Endothelial cell of umbilical vein (primary cell): ENCODE measurements at regions not wholly inside any gene's neighbourhood (a gene's known extent, or its start where the extent isn't known, plus 50 kb on each side); places are given as distances from the start of the nearest gene placed in this dataset.

Experiments used
- BruUV-seq: library from RNA; stranded (reverse); fragments of 400-500 nt; replicated peaks from 2 replicates; lab custom pipeline; 2021; lab: Mats Ljungman, UMichigan
- CTCF ChIA-PET: fragments of 300-600, 350-600 bp; sonication (Branson Sonifier 250); formaldehyde crosslinking; loops from one replicate; lab custom pipeline; 2021; ENCODE audit warnings: antibody characterized with exemption, inconsistent platforms; lab: Charles Lee
- POLR2A ChIA-PET: fragments of 300-600, 350-600 bp; sonication (Branson Sonifier 250); formaldehyde crosslinking; loops from one replicate; lab custom pipeline; 2021; ENCODE audit warnings: antibody characterized with exemption, inconsistent platforms; lab: Charles Lee
- DNase-seq: peaks from one replicate; pipeline ENCODE4 v3.0.0-alpha.2; 2011; ENCODE audit warnings: low read depth, low spot score
- FAIRE-seq: peaks from 2 replicates; lab custom pipeline; 2011; peaks lifted over from hg19 to GRCh38; lab: Jason Lieb, UNC
- H2AFZ ChIP-seq: 2 replicates; pipeline ENCODE4 v1.6.0; 2012; ENCODE audit warnings: low read depth, low read length, control low read depth, inconsistent platforms
- H3K27ac ChIP-seq: 2 replicates; pipeline ENCODE4 v1.5.1; 2011; ENCODE audit warnings: low read depth, mild to moderate bottlenecking, control low read depth, low read length, moderate library complexity; ENCODE audit not compliant: insufficient read depth
- H3K27me3 ChIP-seq, 2 experiments: 2 replicates each; pipeline versions ENCODE4 v1.6.0 to v1.6.1; 2011; ENCODE audit warnings: low read length in 2 of 2, mixed read lengths in 1 of 2; ENCODE audit not compliant: control insufficient read depth in 2 of 2, insufficient read depth in 2 of 2
- H3K36me3 ChIP-seq, 2 experiments: 2 replicates in 1 of 2; 3 replicates in 1 of 2; pipeline ENCODE4 v1.5.1; 2011; ENCODE audit warnings: low read length in 2 of 2, mild to moderate bottlenecking in 1 of 2, moderate library complexity in 1 of 2; ENCODE audit not compliant: control insufficient read depth in 2 of 2, insufficient read depth in 2 of 2; ENCODE audit errors: extremely low read depth in 1 of 2
- H3K4me1 ChIP-seq: 3 replicates; pipeline ENCODE4 v1.5.1; 2011; ENCODE audit warnings: mild to moderate bottlenecking, low read length; ENCODE audit not compliant: control insufficient read depth, insufficient read depth; ENCODE audit errors: extremely low read depth
- H3K4me2 ChIP-seq: 2 replicates; pipeline ENCODE4 v1.6.1; 2011; ENCODE audit warnings: low read length, control low read depth, mixed read lengths; ENCODE audit not compliant: insufficient read depth
- H3K4me3 ChIP-seq, 3 experiments: fragments of 200-600 bp in 1 of 3; sonication (generic), shearing (Covaris generic) in 1 of 3; replicated peaks in 1 of 3; 2 replicates each; pipeline ENCODE4 v1.5.1; 2011 to 2016; ENCODE audit warnings: control low read depth in 3 of 3, low read length in 3 of 3, mild to moderate bottlenecking in 2 of 3, inconsistent platforms in 1 of 3, low read depth in 1 of 3, moderate library complexity in 1 of 3; ENCODE audit not compliant: insufficient read depth in 1 of 3
- H3K79me2 ChIP-seq: 2 replicates; pipeline ENCODE4 v1.6.0; 2012; ENCODE audit warnings: low read length, inconsistent platforms; ENCODE audit not compliant: control insufficient read depth, insufficient read depth
- H3K9ac ChIP-seq: replicated peaks from 2 replicates; pipeline ENCODE3; 2011; ENCODE audit warnings: low read length, control low read depth; ENCODE audit not compliant: insufficient read depth; ENCODE audit errors: extremely low read depth
- H3K9me1 ChIP-seq: replicated peaks from 3 replicates; pipeline ENCODE4 v1.6.0; 2011; ENCODE audit warnings: mild to moderate bottlenecking, low read length; ENCODE audit not compliant: control insufficient read depth, insufficient read depth; ENCODE audit errors: extremely low read depth
- H3K9me3 ChIP-seq: replicated peaks from 2 replicates; pipeline ENCODE4 v1.5.1; 2012; ENCODE audit warnings: low read length, inconsistent platforms; ENCODE audit not compliant: control insufficient read depth, insufficient read depth
- H4K20me1 ChIP-seq: replicated peaks from 2 replicates; pipeline ENCODE3; 2011; ENCODE audit warnings: mild to moderate bottlenecking, low read length; ENCODE audit not compliant: control insufficient read depth, insufficient read depth; ENCODE audit errors: extremely low read depth
- CTCF ChIP-seq, 2 donors: IDR thresholded peaks; 1 replicate in 1 of 2; 2 replicates in 1 of 2; pipeline ENCODE4 v1.5.1; 2011; ENCODE audit warnings: low read length in 2 of 2, mild to moderate bottlenecking in 2 of 2, moderate library complexity in 2 of 2, control low read depth in 1 of 2, inconsistent platforms in 1 of 2, low read depth in 1 of 2; ENCODE audit not compliant: insufficient read depth in 1 of 2; ENCODE audit errors: extremely low read depth in 1 of 2
- EZH2 ChIP-seq: IDR thresholded peaks from 2 replicates; pipeline ENCODE4 v1.6.1; 2012; ENCODE audit warnings: borderline replicate concordance, low read depth, mild to moderate bottlenecking, moderate library complexity, low read length, inconsistent platforms; ENCODE audit not compliant: severe bottlenecking
- FOS ChIP-seq: IDR thresholded peaks from 2 replicates; pipeline ENCODE4 v1.6.1; 2011; ENCODE audit warnings: mild to moderate bottlenecking, low read length, moderate library complexity, borderline replicate concordance; ENCODE audit not compliant: insufficient read depth
- GATA2 ChIP-seq: IDR thresholded peaks from 2 replicates; pipeline ENCODE4 v1.7.0; 2011; ENCODE audit warnings: low read depth, mild to moderate bottlenecking, moderate library complexity, mixed read lengths, low read length; ENCODE audit not compliant: insufficient read length, insufficient read depth
- JUN ChIP-seq: IDR thresholded peaks from 2 replicates; pipeline ENCODE4 v1.6.1; 2011; ENCODE audit warnings: borderline replicate concordance, low read depth; ENCODE audit not compliant: insufficient read length, insufficient read depth
- MAX ChIP-seq: IDR thresholded peaks from 2 replicates; pipeline ENCODE4 v1.6.1; 2011; ENCODE audit not compliant: insufficient read depth, insufficient read length
- MYC ChIP-seq: IDR thresholded peaks from one replicate; pipeline ENCODE4 v1.6.1; 2011; ENCODE audit warnings: mild to moderate bottlenecking, low read depth, low read length
- POLR2A ChIP-seq: IDR thresholded peaks from 2 replicates; pipeline ENCODE4 v1.6.1; 2012; ENCODE audit warnings: low read depth, mild to moderate bottlenecking, control low read depth, low read length
- POLR2AphosphoS5 ChIP-seq: IDR thresholded peaks from 2 replicates; pipeline ENCODE4 v1.6.1; 2012; ENCODE audit warnings: low read depth, mild to moderate bottlenecking, control low read depth, low read length, moderate library complexity; ENCODE audit not compliant: insufficient read depth
- dilution Hi-C: fragments of 300-500 bp; cut with MboI; formaldehyde crosslinking; loops from one replicate; pipeline ENCODE4 v1.15.0; 2019; ENCODE audit warnings: low sequenced_read_pairs; ENCODE audit not compliant: extremely low pct_ligation_motif_present
- intact Hi-C: fragments of 100-400 bp; cut with micrococcal nuclease; formaldehyde crosslinking; loops from one replicate; pipeline ENCODE4 v1.10.0; 2022

- dilution Hi-C loops = no loop called here
- FAIRE-seq = no peak
- POLR2A ChIA-PET = no interaction called here
These were observed 205.1 kb upstream of the FSCB start for GRCh38 chr14:44712024-44712815.

More at GRCh38 chr14:44712024-44712815, 205.1 kb upstream of the FSCB start:
- no peaks in the 10 kb centered on the region for H4K20me1 ChIP-seq
- BruUV-seq = no TSS peak
- H3K9me1 ChIP-seq = no peaks in the 10 kb centered on the region
- H3K9me3 ChIP-seq = no peaks in the 10 kb centered on the region
- H2AFZ ChIP-seq = no peak overlapping the region
- H3K79me2 ChIP-seq = no peaks in the 10 kb centered on the region
- no peak overlapping the region for H3K9ac ChIP-seq
- no peak overlapping the region for H3K4me2 ChIP-seq
- DNase-seq = no peak
- no peak overlapping the region for H3K27ac ChIP-seq
- H3K36me3 ChIP-seq = no peaks in the 10 kb centered on the region
- no peaks in the 10 kb centered on the region for H3K27me3 ChIP-seq
- TF ChIP-seq MAX (no peak), GATA2 (no peak), POLR2AphosphoS5 (no peak), MYC (no peak), FOS (no peak), CTCF (IDR thresholded peaks at IDR 0.05; ENCODE audit: extremely low read depth in 1 of 2, insufficient read depth in 1 of 2, low read depth in 1 of 2, low read length in 2 of 2) (no peak), EZH2 (no peak), POLR2A (no peak), JUN (no peak)
- intact Hi-C loops = no loop called here
- no peak overlapping the region for H3K4me3 ChIP-seq
- no peaks in the 10 kb centered on the region for H3K4me1 ChIP-seq
- CTCF ChIA-PET = no interaction called here
